GM12878 (cell line): ENCODE measurements at regions not wholly inside any gene's neighbourhood (a gene's known extent, or its start where the extent isn't known, plus 50 kb on each side); places are given as distances from the start of the nearest gene placed in this dataset.

Experiments
- ATAC-seq: fragments of 200-7000 bp; cut with Tn5 transposase; 3 replicates; pipeline ENCODE4 v1.9.1; 2020; ENCODE audit warnings: mild to moderate bottlenecking, moderate library complexity
- BruUV-seq: library from RNA; stranded (reverse); fragments of 400-500 nt; replicated peaks from 2 replicates; lab custom pipeline; 2021; lab: Mats Ljungman, UMichigan
- CTCF ChIA-PET: fragments of 300-600 bp; sonication (Branson Sonifier 250); formaldehyde crosslinking; extraction: SDS; loops from one replicate; lab custom pipeline; 2021; ENCODE audit warnings: inconsistent platforms; lab: Yijun Ruan, JAX
- POLR2A ChIA-PET: fragments of 350-600 bp; formaldehyde crosslinking; extraction: SDS; loops from one replicate; lab custom pipeline; 2021; ENCODE audit warnings: inconsistent platforms; lab: Charles Lee
- RAD21 ChIA-PET: fragments of 300-600 bp; sonication (Branson Sonifier 250); formaldehyde crosslinking; loops from one replicate; lab custom pipeline; 2023; ENCODE audit warnings: antibody characterized with exemption; ENCODE audit not compliant: unreplicated experiment; lab: Charles Lee
- SMC1A ChIA-PET: fragments of 300-600 bp; sonication (Branson Sonifier 250); formaldehyde crosslinking; loops from one replicate; lab custom pipeline; 2023; ENCODE audit not compliant: unreplicated experiment, uncharacterized antibody; lab: Charles Lee
- DNase-seq: peaks from one replicate; pipeline ENCODE4 v3.0.0-alpha.2; 2011; ENCODE audit warnings: low read depth, low spot score
- FAIRE-seq: peaks from 3 replicates; lab custom pipeline; 2011; peaks lifted over from hg19 to GRCh38; lab: Jason Lieb, UNC
- H2AFZ ChIP-seq: 2 replicates; pipeline ENCODE4 v1.6.0; 2011; ENCODE audit warnings: low read depth, low read length, control low read depth; ENCODE audit not compliant: control insufficient read depth
- H3K27ac ChIP-seq: 2 replicates; pipeline ENCODE4 v1.5.1; 2011; ENCODE audit warnings: control low read depth; ENCODE audit not compliant: control insufficient read depth, insufficient read depth
- H3K27me3 ChIP-seq, 2 experiments: replicated peaks in 1 of 2; 2 replicates each; pipeline versions ENCODE4 v1.6.0 to v1.6.1; 2011; ENCODE audit warnings: low read length in 1 of 2; ENCODE audit not compliant: control insufficient read depth in 2 of 2, insufficient read depth in 2 of 2
- H3K36me3 ChIP-seq, 2 experiments: 2 replicates each; pipeline ENCODE4 v1.5.1; 2011; ENCODE audit warnings: low read length in 1 of 2; ENCODE audit not compliant: control insufficient read depth in 2 of 2, insufficient read depth in 2 of 2
- H3K4me1 ChIP-seq: 2 replicates; pipeline ENCODE4 v1.6.1; 2011; ENCODE audit warnings: mild to moderate bottlenecking, low read length, moderate library complexity, mixed read lengths; ENCODE audit not compliant: control insufficient read depth, insufficient read depth
- H3K4me2 ChIP-seq: 2 replicates; pipeline ENCODE4 v1.6.0; 2011; ENCODE audit warnings: control low read depth; ENCODE audit not compliant: control insufficient read depth, insufficient read depth
- H3K4me3 ChIP-seq: fragments of 200-600 bp; sonication (generic); 2 replicates; pipeline ENCODE4 v1.5.1; 2016
- H3K79me2 ChIP-seq: 2 replicates; pipeline ENCODE4 v1.6.0; 2011; ENCODE audit warnings: low read length; ENCODE audit not compliant: control insufficient read depth, insufficient read depth
- H3K9ac ChIP-seq: 2 replicates; pipeline ENCODE4 v1.8.0; 2011; ENCODE audit warnings: low read length, control low read depth, mixed read lengths; ENCODE audit not compliant: control insufficient read depth, insufficient read depth
- H3K9me3 ChIP-seq: replicated peaks from 3 replicates; pipeline ENCODE4 v1.5.1; 2011; ENCODE audit warnings: mild to moderate bottlenecking, low read length; ENCODE audit not compliant: control insufficient read depth, insufficient read depth
- H4K20me1 ChIP-seq: 2 replicates; pipeline ENCODE4 v1.6.0; 2011; ENCODE audit not compliant: control insufficient read depth, insufficient read depth
- CUX1 ChIP-seq: IDR thresholded peaks from 2 replicates; pipeline ENCODE4 v1.6.1; 2012; ENCODE audit warnings: improper control_type of control experiment, low read depth, low read length; ENCODE audit not compliant: insufficient replicate concordance
- DPF2 ChIP-seq: fragments of 450-650 bp; IDR thresholded peaks from 2 replicates; pipeline ENCODE4 v1.6.1; 2017; ENCODE audit warnings: mild to moderate bottlenecking
- E2F4 ChIP-seq: IDR thresholded peaks from 2 replicates; pipeline ENCODE4 v1.6.1; 2012; ENCODE audit warnings: low read depth, low read length, improper control_type of control experiment
- ELK1 ChIP-seq: IDR thresholded peaks from 2 replicates; pipeline ENCODE4 v1.6.1; 2012; ENCODE audit warnings: low read depth, low read length, improper control_type of control experiment
- FOXM1 ChIP-seq: IDR thresholded peaks from 2 replicates; pipeline ENCODE4 v1.6.1; 2012; ENCODE audit warnings: low read depth, mild to moderate bottlenecking, inconsistent platforms, low read length, moderate library complexity
- IKZF2 ChIP-seq, 2 experiments: fragments of 450-650 bp; IDR thresholded peaks; 2 replicates each; pipeline ENCODE4 v1.6.1; 2017; ENCODE audit warnings: mild to moderate bottlenecking in 2 of 2, moderate library complexity in 2 of 2
- MEF2B ChIP-seq: fragments of 450-650 bp; IDR thresholded peaks from 2 replicates; pipeline ENCODE4 v1.6.1; 2018; ENCODE audit warnings: mild to moderate bottlenecking, moderate library complexity; ENCODE audit not compliant: partially characterized antibody, poor library complexity, severe bottlenecking
- MTA2 ChIP-seq: fragments of 450-650 bp; IDR thresholded peaks from 2 replicates; pipeline ENCODE4 v1.6.1; 2016; ENCODE audit warnings: low read depth, mild to moderate bottlenecking, moderate library complexity
- MXI1 ChIP-seq: fragments of 150-350 bp; IDR thresholded peaks from 2 replicates; pipeline ENCODE4 v1.6.1; 2011; ENCODE audit warnings: low read depth, mild to moderate bottlenecking, inconsistent platforms, low read length, improper control_type of control experiment
- NFYB ChIP-seq: IDR thresholded peaks from 2 replicates; pipeline ENCODE4 v1.6.1; 2011; ENCODE audit warnings: low read depth, mild to moderate bottlenecking, low read length, improper control_type of control experiment, moderate library complexity; ENCODE audit not compliant: insufficient read depth
- NRF1 ChIP-seq: conservative IDR thresholded peaks from 2 replicates; pipeline ENCODE4 v1.6.1; 2011; ENCODE audit warnings: mild to moderate bottlenecking, low read depth, low read length, improper control_type of control experiment
- PKNOX1 ChIP-seq: fragments of 450-650 bp; IDR thresholded peaks from 2 replicates; pipeline ENCODE4 v1.6.1; 2016; ENCODE audit warnings: mild to moderate bottlenecking
- SMAD5 ChIP-seq: IDR thresholded peaks from 2 replicates; pipeline ENCODE4 v1.6.1; 2016; ENCODE audit warnings: antibody characterized with exemption, low read depth
- SMC3 ChIP-seq: IDR thresholded peaks from 2 replicates; pipeline ENCODE4 v1.6.1; 2011; ENCODE audit warnings: low read length, improper control_type of control experiment, borderline replicate concordance
- SRF ChIP-seq, 2 experiments: IDR thresholded peaks; 2 replicates each; pipeline ENCODE4 v1.6.1; 2011; ENCODE audit warnings: low read depth in 2 of 2, low read length in 2 of 2, mild to moderate bottlenecking in 1 of 2, moderate library complexity in 1 of 2
- SUPT20H ChIP-seq: IDR thresholded peaks from 2 replicates; pipeline ENCODE4 v1.6.1; 2011; ENCODE audit warnings: low read depth, mild to moderate bottlenecking, low read length, moderate library complexity, borderline replicate concordance; ENCODE audit not compliant: control insufficient read depth
- TBL1XR1 ChIP-seq: IDR thresholded peaks from 2 replicates; pipeline ENCODE4 v1.6.1; 2012; ENCODE audit warnings: low read depth, low read length, improper control_type of control experiment
- WGBS: methylation state at CpG from one replicate; pipeline ENCODE4 v1.1.6; 2016; ENCODE audit warnings: low lambda C conversion rate; ENCODE audit not compliant: insufficient replicate concordance, insufficient coverage; ENCODE audit errors: missing lambda C conversion rate; 5-methylcytosine and 5-hydroxymethylcytosine counted together
- in situ Hi-C: fragments of 300-500 bp; cut with MboI; formaldehyde crosslinking; loops from 9 replicates; pipeline ENCODE4 v1.14.3; 2018; ENCODE audit warnings: mixed read lengths
- intact Hi-C: fragments of 100-400 bp; cut with micrococcal nuclease; formaldehyde crosslinking; loops from one replicate; pipeline ENCODE4 v1.14.2; 2022; ENCODE audit not compliant: unreplicated experiment

- TF ChIP-seq MXI1 (no peak), SRF (IDR thresholded peaks at IDR 0.05; ENCODE audit: low read depth in 2 of 2, low read length in 2 of 2) (no peak), IKZF2 (IDR thresholded peaks at IDR 0.05) (no peak), SMAD5 (no peak), ELK1 (no peak), E2F4 (no peak), SMC3 (no peak), SUPT20H (no peak), MEF2B (no peak), DPF2 (no peak)
Measured at GRCh38 chr11:26023057-26023456, 308.9 kb upstream of the ANO3 start (continued).

- ChIA-PET SMC1A (no interaction called here), POLR2A (no interaction called here), RAD21 (no interaction called here), CTCF (no interaction called here)
- no peak overlapping the region for H3K27ac ChIP-seq
- WGBS, result 48% methylated on average over 2 of the region's 2 CpGs
- intact Hi-C loops, result no loop called here
- FAIRE-seq, result no peak
- no peaks in the 10 kb centered on the region for H3K36me3 ChIP-seq
- no peak for DNase-seq
- in situ Hi-C loops, result no loop called here
- no peak overlapping the region for H3K4me3 ChIP-seq
- peaks cover 6% of the 10 kb centered on the region; the same call in 1 of the 2 replicates for H3K4me1 ChIP-seq
- H3K9me3 ChIP-seq, result no peaks in the 10 kb centered on the region
- H3K9ac ChIP-seq, result no peak overlapping the region
- H4K20me1 ChIP-seq, result no peaks in the 10 kb centered on the region
- H3K4me2 ChIP-seq, result no peak overlapping the region
- no TSS peak for BruUV-seq
- no peak overlapping the region for H2AFZ ChIP-seq
- ATAC-seq, result no peak
- no peaks in the 10 kb centered on the region for H3K79me2 ChIP-seq
- no peaks in the 10 kb centered on the region for H3K27me3 ChIP-seq
- no peak for TF ChIP-seq CUX1
- TF ChIP-seq FOXM1, result no peak
- no peak for TF ChIP-seq PKNOX1
- no peak for TF ChIP-seq NRF1
- TF ChIP-seq TBL1XR1, result no peak
- TF ChIP-seq NFYB, result no peak
- no peak for TF ChIP-seq MTA2
Measured at GRCh38 chr11:26025676-26026075, 306.3 kb upstream of the ANO3 start.
